OCI-LY1 (cell line): ENCODE measurements at regions not wholly inside any gene's neighbourhood (a gene's known extent, or its start where the extent isn't known, plus 50 kb on each side); places are given as distances from the start of the nearest gene placed in this dataset.

Experiments used
- H2AFZ ChIP-seq: fragments of 200-600 bp; sonication (generic), shearing (Covaris generic); 2 replicates; pipeline ENCODE4 v1.6.0; 2014; ENCODE audit warnings: antibody characterized with exemption, mild to moderate bottlenecking, low read length
- H3F3A ChIP-seq: fragments of 200-600 bp; sonication (generic), shearing (Covaris generic); 2 replicates; pipeline ENCODE4 v1.6.0; 2014; ENCODE audit warnings: mild to moderate bottlenecking, antibody characterized with exemption, low read length, moderate library complexity; ENCODE audit not compliant: insufficient read depth
- H3K27ac ChIP-seq: fragments of 200-600 bp; sonication (generic); 2 replicates; pipeline ENCODE4 v1.5.1; 2014; ENCODE audit warnings: low read length, mixed run types, mild to moderate bottlenecking, low read depth; ENCODE audit not compliant: poor library complexity, severe bottlenecking
- H3K27me3 ChIP-seq: fragments of 200-600 bp; sonication (generic); 2 replicates; pipeline ENCODE4 v1.6.0; 2014; ENCODE audit warnings: antibody characterized with exemption, mild to moderate bottlenecking, low read length, moderate library complexity; ENCODE audit not compliant: insufficient read depth
- H3K36me3 ChIP-seq: fragments of 200-600 bp; sonication (generic); 2 replicates; pipeline ENCODE4 v1.6.1; 2014; ENCODE audit warnings: mild to moderate bottlenecking, antibody characterized with exemption, low read length, moderate library complexity, mixed read lengths; ENCODE audit not compliant: insufficient read depth
- H3K4me1 ChIP-seq: fragments of 200-600 bp; sonication (generic); 2 replicates; pipeline ENCODE4 v1.5.1; 2014; ENCODE audit warnings: mild to moderate bottlenecking, low read length, moderate library complexity; ENCODE audit not compliant: insufficient read depth, severe bottlenecking
- H3K4me2 ChIP-seq: fragments of 200-600 bp; sonication (generic), shearing (Covaris generic); 2 replicates; pipeline ENCODE4 v1.6.1; 2014; ENCODE audit warnings: low read length
- H3K4me3 ChIP-seq: fragments of 200-600 bp; sonication (generic); 2 replicates; pipeline ENCODE4 v1.5.1; 2014; ENCODE audit warnings: low read length, low read depth, mild to moderate bottlenecking, mixed read lengths; ENCODE audit not compliant: poor library complexity, severe bottlenecking
- H3K79me2 ChIP-seq: fragments of 200-600 bp; shearing (Covaris generic); 2 replicates; pipeline ENCODE4 v1.6.1; 2016; ENCODE audit warnings: mixed run types, low read length, mixed read lengths; ENCODE audit not compliant: insufficient read depth
- H3K9ac ChIP-seq: fragments of 200-600 bp; sonication (generic), shearing (Covaris generic); 2 replicates; pipeline ENCODE4 v1.6.1; 2014; ENCODE audit warnings: mild to moderate bottlenecking, low read length, mixed read lengths
- H3K9me2 ChIP-seq: fragments of 200-600 bp; sonication (generic), shearing (Covaris generic); 2 replicates; pipeline ENCODE4 v1.6.1; 2014; ENCODE audit warnings: low read depth, mild to moderate bottlenecking, low read length, mixed read lengths
- H3K9me3 ChIP-seq: fragments of 200-600 bp; shearing (Covaris generic); 2 replicates; pipeline ENCODE4 v1.6.1; 2014; ENCODE audit warnings: low read length, mixed read lengths
- H4K20me1 ChIP-seq: fragments of 200-600 bp; sonication (generic), shearing (Covaris generic); 2 replicates; pipeline ENCODE4 v1.6.0; 2016; ENCODE audit warnings: mild to moderate bottlenecking, low read length; ENCODE audit not compliant: insufficient read depth
- EZH2 ChIP-seq: fragments of 200-600 bp; sonication (generic), shearing (Covaris generic); IDR thresholded peaks from 2 replicates; pipeline ENCODE4 v1.8.0; 2017; ENCODE audit warnings: borderline replicate concordance, mixed run types, mild to moderate bottlenecking, antibody characterized with exemption, low read length, moderate library complexity, mixed read lengths
- TF ChIP-seq, protein P1 (sequence below): fragments of 200-600 bp; sonication (generic), shearing (Covaris generic); IDR thresholded peaks from 2 replicates; pipeline ENCODE4 v1.5.1; 2017; ENCODE audit warnings: mild to moderate bottlenecking, antibody characterized with exemption, low read length, moderate library complexity, mixed read lengths

DNA sequence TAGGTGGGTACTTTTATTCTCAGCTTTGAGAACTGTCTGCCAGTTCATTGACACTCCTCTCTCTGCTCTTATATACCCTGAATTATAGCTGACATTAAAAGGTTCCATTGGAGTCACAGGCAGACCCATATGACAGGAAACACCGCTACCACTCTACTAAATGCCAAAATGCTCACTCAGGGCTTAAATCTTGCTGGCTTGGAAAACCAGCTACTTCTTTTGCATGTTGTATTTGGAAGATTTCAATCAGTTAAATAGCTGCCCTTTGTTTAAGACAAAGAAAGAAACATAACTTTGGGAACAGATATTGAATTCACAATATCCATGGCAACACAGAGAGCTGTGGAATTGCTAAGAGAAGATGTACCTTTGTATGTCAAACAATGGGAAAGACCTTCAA lies 876.5 kb downstream of the USP25 start:
- no peaks in the 10 kb centered on the region for H3K79me2 ChIP-seq
- TF ChIP-seq, protein P1, sequence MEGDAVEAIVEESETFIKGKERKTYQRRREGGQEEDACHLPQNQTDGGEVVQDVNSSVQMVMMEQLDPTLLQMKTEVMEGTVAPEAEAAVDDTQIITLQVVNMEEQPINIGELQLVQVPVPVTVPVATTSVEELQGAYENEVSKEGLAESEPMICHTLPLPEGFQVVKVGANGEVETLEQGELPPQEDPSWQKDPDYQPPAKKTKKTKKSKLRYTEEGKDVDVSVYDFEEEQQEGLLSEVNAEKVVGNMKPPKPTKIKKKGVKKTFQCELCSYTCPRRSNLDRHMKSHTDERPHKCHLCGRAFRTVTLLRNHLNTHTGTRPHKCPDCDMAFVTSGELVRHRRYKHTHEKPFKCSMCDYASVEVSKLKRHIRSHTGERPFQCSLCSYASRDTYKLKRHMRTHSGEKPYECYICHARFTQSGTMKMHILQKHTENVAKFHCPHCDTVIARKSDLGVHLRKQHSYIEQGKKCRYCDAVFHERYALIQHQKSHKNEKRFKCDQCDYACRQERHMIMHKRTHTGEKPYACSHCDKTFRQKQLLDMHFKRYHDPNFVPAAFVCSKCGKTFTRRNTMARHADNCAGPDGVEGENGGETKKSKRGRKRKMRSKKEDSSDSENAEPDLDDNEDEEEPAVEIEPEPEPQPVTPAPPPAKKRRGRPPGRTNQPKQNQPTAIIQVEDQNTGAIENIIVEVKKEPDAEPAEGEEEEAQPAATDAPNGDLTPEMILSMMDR: no peak
- TF ChIP-seq EZH2: no peak
- H2AFZ ChIP-seq: no peak overlapping the region
- H3K4me1 ChIP-seq: no peaks in the 10 kb centered on the region
- H4K20me1 ChIP-seq: no peaks in the 10 kb centered on the region
- no peaks in the 10 kb centered on the region for H3K27me3 ChIP-seq
- H3F3A ChIP-seq: no peaks in the 10 kb centered on the region
- no peak overlapping the region for H3K4me2 ChIP-seq
- H3K9me2 ChIP-seq: no peaks in the 10 kb centered on the region
- no peaks in the 10 kb centered on the region for H3K9me3 ChIP-seq
- H3K36me3 ChIP-seq: no peaks in the 10 kb centered on the region
- H3K27ac ChIP-seq: no peak overlapping the region
- no peak overlapping the region for H3K4me3 ChIP-seq
- H3K9ac ChIP-seq: no peak overlapping the region

DNA sequence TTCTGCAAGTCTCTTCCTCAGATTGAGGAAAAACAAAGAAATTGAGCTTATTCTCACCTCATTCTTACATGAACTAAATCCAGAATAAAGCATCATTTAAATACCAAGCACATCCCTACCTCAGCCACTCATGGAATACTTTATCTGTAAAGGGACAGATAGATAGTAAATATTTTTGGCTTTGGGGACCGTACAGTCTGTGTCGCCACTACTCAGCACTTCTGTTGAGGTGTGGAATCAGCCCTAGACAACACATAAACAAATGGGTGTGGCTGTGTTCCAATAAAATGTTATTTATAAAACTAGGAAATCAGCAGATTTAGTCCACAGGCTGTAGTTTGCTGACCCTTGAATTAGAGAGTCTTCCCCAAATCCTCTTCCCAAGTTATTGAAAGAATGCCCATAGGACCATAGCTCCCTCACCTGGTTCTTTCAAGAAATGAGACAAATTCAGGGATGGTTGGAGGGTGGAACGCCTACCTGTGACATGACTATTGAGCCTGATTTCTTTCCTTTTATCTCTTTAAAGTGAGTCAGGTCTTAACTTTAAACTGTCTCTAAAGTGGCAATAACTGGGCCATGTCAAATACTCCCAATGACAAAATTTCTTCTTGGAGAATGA lies 878.5 kb downstream of the USP25 start:
- no peaks in the 10 kb centered on the region for H3K4me1 ChIP-seq
- H3K79me2 ChIP-seq: no peaks in the 10 kb centered on the region
- no peak overlapping the region for H2AFZ ChIP-seq
- no peak overlapping the region for H3K4me2 ChIP-seq
- H3K4me3 ChIP-seq: no peak overlapping the region
- H3K9ac ChIP-seq: no peak overlapping the region
- H4K20me1 ChIP-seq: no peaks in the 10 kb centered on the region
- H3K9me2 ChIP-seq: no peaks in the 10 kb centered on the region
- H3K27ac ChIP-seq: no peak overlapping the region
- H3F3A ChIP-seq: no peaks in the 10 kb centered on the region
- TF ChIP-seq, protein P1: no peak
- no peak for TF ChIP-seq EZH2
- H3K27me3 ChIP-seq: no peaks in the 10 kb centered on the region
- H3K9me3 ChIP-seq: no peaks in the 10 kb centered on the region
- no peaks in the 10 kb centered on the region for H3K36me3 ChIP-seq

DNA sequence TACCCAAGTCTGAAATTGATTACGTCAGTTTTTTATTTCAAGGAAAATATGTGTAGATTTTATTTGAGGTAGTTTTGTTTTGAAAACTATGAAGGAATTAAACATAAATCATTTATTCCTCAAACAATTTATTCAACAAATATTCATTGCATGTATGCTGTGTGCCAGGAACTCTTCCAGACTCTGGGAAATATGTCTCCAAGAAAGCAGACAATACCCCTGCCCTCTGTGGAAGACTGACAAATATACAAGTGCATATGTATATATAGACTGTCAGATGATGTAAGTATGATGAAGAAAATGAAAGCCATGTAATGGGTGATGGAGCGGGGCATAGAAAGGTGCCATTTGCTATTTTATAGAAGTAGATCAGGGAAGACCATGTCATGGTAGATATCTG lies 889.5 kb downstream of the USP25 start:
- Histone ChIP-seq H3K4me3 (no peak overlapping the region), H3K9me3 (no peaks in the 10 kb centered on the region), H3F3A (no peaks in the 10 kb centered on the region), H2AFZ (no peak overlapping the region), H3K9ac (no peak overlapping the region), H3K36me3 (no peaks in the 10 kb centered on the region), H3K79me2 (no peaks in the 10 kb centered on the region), H3K9me2 (no peaks in the 10 kb centered on the region), H3K27me3 (no peaks in the 10 kb centered on the region), H3K4me1 (no peaks in the 10 kb centered on the region), H3K4me2 (no peak overlapping the region), H4K20me1 (no peaks in the 10 kb centered on the region), H3K27ac (no peak overlapping the region)
- TF ChIP-seq EZH2: no peak
- TF ChIP-seq, protein P1: no peak
